ENCODE measurements at regions not wholly inside any gene's neighbourhood (a gene's known extent, or its start where the extent isn't known, plus 50 kb on each side); places are given as distances from the start of the nearest gene placed in this dataset.

DNA sequence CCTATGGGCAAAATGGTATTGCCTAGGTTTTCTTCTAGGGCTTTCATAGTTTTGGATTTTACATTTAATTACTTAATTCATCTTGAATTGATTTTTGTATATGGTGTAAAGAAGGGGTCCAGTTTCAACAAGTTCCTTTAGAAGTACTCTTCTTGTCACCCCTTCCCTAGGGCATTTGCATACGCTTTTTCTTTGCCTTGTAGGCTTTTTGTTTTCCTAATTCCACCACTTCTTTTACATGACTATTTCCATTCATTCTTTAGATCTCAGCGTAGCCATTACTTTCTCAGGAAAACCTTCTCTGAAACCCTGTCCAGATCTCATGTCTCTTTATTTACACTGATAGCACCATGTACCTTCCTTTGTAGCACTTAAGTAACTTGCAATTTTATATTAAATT lies 648.6 kb downstream of the XPNPEP1 start (continued):
- TF ChIP-seq MAFK (IDR thresholded peaks at IDR 0.05; ENCODE audit: low read depth, low read length) (no peak), BCL11A (IDR thresholded peaks at IDR 0.05; ENCODE audit: low read depth in 2 of 2, low read length in 2 of 2) (no peak), ASH2L (IDR thresholded peaks at IDR 0.05; ENCODE audit: low read length) (no peak), POLR2A (IDR thresholded peaks at IDR 0.05; ENCODE audit: control extremely low read depth in 1 of 2, low read depth in 2 of 2, low read length in 2 of 2) (no peak), SP2 (IDR thresholded peaks at IDR 0.05; ENCODE audit: low read length) (no peak), PHF8 (conservative IDR thresholded peaks at IDR 0.05; ENCODE audit: low read depth, low read length) (no peak), EGR1 (IDR thresholded peaks at IDR 0.05; ENCODE audit: borderline replicate concordance, low read depth, low read length) (no peak), BACH1 (IDR thresholded peaks at IDR 0.05; ENCODE audit: low read length) (no peak), TCF12 (IDR thresholded peaks at IDR 0.05; ENCODE audit: low read depth, low read length) (no peak), RNF2 (IDR thresholded peaks at IDR 0.05; ENCODE audit: borderline replicate concordance, low read depth, low read length, missing control alignments, poor library complexity, severe bottlenecking) (no peak)
- TF ChIP-seq, protein P1, sequence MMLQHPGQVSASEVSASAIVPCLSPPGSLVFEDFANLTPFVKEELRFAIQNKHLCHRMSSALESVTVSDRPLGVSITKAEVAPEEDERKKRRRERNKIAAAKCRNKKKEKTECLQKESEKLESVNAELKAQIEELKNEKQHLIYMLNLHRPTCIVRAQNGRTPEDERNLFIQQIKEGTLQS (IDR thresholded peaks at IDR 0.05; ENCODE audit: insufficient read depth, low read depth, low read length) = no peak
